T1000 (cell line): ENCODE measurements at regions not wholly inside any gene's neighbourhood (a gene's known extent, or its start where the extent isn't known, plus 50 kb on each side); places are given as distances from the start of the nearest gene placed in this dataset.
"Not testable (repeated sequence)": the region's sequence is repeated elsewhere in the genome, so short reads cannot be mapped to it uniquely, and the experiment has no call there.

ENCODE experiments used
- DNase-seq: peaks from one replicate; lab custom pipeline; 2025; ENCODE audit warnings: mixed read lengths; lab: John Stamatoyannopoulos, UW

- DNase-seq = no peak
Observed at GRCh38 chr14:103267226-103267910, 66.7 kb upstream of the EIF5 start.

- no peak for DNase-seq
Observed at GRCh38 chr14:103271189-103271588, 62.8 kb upstream of the EIF5 start.

- no peak for DNase-seq
Observed at GRCh38 chr14:103273145-103273744, 60.8 kb upstream of the EIF5 start.

- DNase-seq = no peak
Observed at GRCh38 chr14:103273745-103274615, 60.1 kb upstream of the EIF5 start.

GRCh38 chr14:103275000-103275399, 59.0 kb upstream of the EIF5 start:
- no peak for DNase-seq

GRCh38 chr14:103277931-103278330, 56.1 kb upstream of the EIF5 start:
- DNase-seq = no peak

- no peak for DNase-seq
Observed at GRCh38 chr14:103279142-103280025, 54.7 kb upstream of the EIF5 start.

GRCh38 chr14:103280278-103280928, 53.6 kb upstream of the EIF5 start:
- no peak for DNase-seq

GRCh38 chr14:103281496-103282231, 52.4 kb upstream of the EIF5 start:
- no peak for DNase-seq

- DNase-seq = not testable (repeated sequence)
Observed at GRCh38 chr14:103282309-103282708, 51.7 kb upstream of the EIF5 start.

- no peak for DNase-seq
Observed at GRCh38 chr14:103282932-103283331, 51.1 kb upstream of the EIF5 start.

GRCh38 chr14:103283916-103284315, 50.1 kb upstream of the EIF5 start:
- DNase-seq = no peak
